K562 (cell line): ENCODE measurements at regions not wholly inside any gene's neighbourhood (a gene's known extent, or its start where the extent isn't known, plus 50 kb on each side); places are given as distances from the start of the nearest gene placed in this dataset.

Experiments used
- ATAC-seq: fragments of 200-7000 bp; cut with Tn5 transposase; 3 replicates; pipeline ENCODE4 v1.9.1; 2020; ENCODE audit warnings: moderate library complexity
- BruUV-seq: library from RNA; stranded (reverse); fragments of 400-500 nt; replicated peaks from 2 replicates; lab custom pipeline; 2021; lab: Mats Ljungman, UMichigan
- CTCF ChIA-PET: fragments of 300-600 bp; formaldehyde crosslinking; extraction: SDS; loops from one replicate; lab custom pipeline; 2021; ENCODE audit warnings: low intra/inter-chr PET ratio; lab: Yijun Ruan, JAX
- POLR2A ChIA-PET: fragments of 300-600, 350-650 bp; sonication (Branson Sonifier 250); formaldehyde crosslinking; extraction: SDS; loops from one replicate; lab custom pipeline; 2021; ENCODE audit warnings: antibody characterized with exemption, inconsistent platforms; lab: Yijun Ruan, JAX
- DNase-seq, 4 experiments: peaks; one replicate each; pipeline versions ENCODE4 v3.0.0 to v3.0.0-alpha.2; 2011 to 2018; ENCODE audit warnings: low spot score in 3 of 4, mixed read lengths in 3 of 4; ENCODE audit errors: extremely low read depth in 1 of 4
- FAIRE-seq: peaks from 2 replicates; lab custom pipeline; 2011; peaks lifted over from hg19 to GRCh38; lab: Jason Lieb, UNC
- H2AFZ ChIP-seq: 2 replicates; pipeline ENCODE4 v1.6.0; 2011; ENCODE audit warnings: low read depth, low read length, control low read depth, inconsistent platforms
- H3K27ac ChIP-seq: fragments of 200-600 bp; 3 replicates; pipeline ENCODE4 v1.8.0; 2011; ENCODE audit warnings: low read depth, mild to moderate bottlenecking, control low read depth, inconsistent platforms, low read length, moderate library complexity, mixed read lengths; ENCODE audit errors: extremely low read depth
- H3K27me3 ChIP-seq, 2 experiments: fragments of 300-600 bp in 1 of 2; 2 replicates in 1 of 2; 3 replicates in 1 of 2; pipeline versions ENCODE4 v1.6.0 to v1.8.0; 2011; ENCODE audit warnings: inconsistent platforms in 2 of 2, low read length in 2 of 2, mild to moderate bottlenecking in 1 of 2, mixed read lengths in 1 of 2, moderate library complexity in 1 of 2; ENCODE audit not compliant: control insufficient read depth in 2 of 2, insufficient read depth in 2 of 2
- H3K36me3 ChIP-seq: fragments of 300-600 bp; 3 replicates; pipeline ENCODE4 v1.8.0; 2011; ENCODE audit warnings: mild to moderate bottlenecking, low read length, inconsistent platforms; ENCODE audit not compliant: control insufficient read depth, insufficient read depth
- H3K4me1 ChIP-seq, 2 experiments: fragments of 200-600 bp in 1 of 2; replicated peaks in 1 of 2; 2 replicates in 1 of 2; 3 replicates in 1 of 2; pipeline versions ENCODE4 v1.5.1 to v1.8.0; 2011; ENCODE audit warnings: inconsistent platforms in 2 of 2, low read length in 2 of 2, mild to moderate bottlenecking in 1 of 2, mixed read lengths in 1 of 2, moderate library complexity in 1 of 2; ENCODE audit not compliant: control insufficient read depth in 2 of 2, insufficient read depth in 2 of 2
- H3K4me2 ChIP-seq: 2 replicates; pipeline ENCODE4 v1.6.1; 2011; ENCODE audit warnings: low read length, control low read depth, inconsistent platforms, mixed read lengths; ENCODE audit not compliant: insufficient read depth
- H3K4me3 ChIP-seq: fragments of 200-600 bp; sonication (generic), shearing (Covaris generic); 2 replicates; pipeline ENCODE4 v1.5.1; 2016; ENCODE audit warnings: control low read depth, inconsistent platforms
- H3K79me2 ChIP-seq: fragments of 200-600 bp; 3 replicates; pipeline ENCODE4 v1.8.0; 2011; ENCODE audit warnings: low read length, inconsistent platforms; ENCODE audit not compliant: control insufficient read depth, insufficient read depth
- H3K9ac ChIP-seq, 2 experiments: 2 replicates each; pipeline versions ENCODE4 v1.6.0 to v1.6.1; 2011; ENCODE audit warnings: low read depth in 2 of 2, low read length in 2 of 2, control low read depth in 1 of 2, inconsistent platforms in 1 of 2, mild to moderate bottlenecking in 1 of 2, mixed read lengths in 1 of 2; ENCODE audit not compliant: insufficient read depth in 1 of 2
- H3K9me1 ChIP-seq: one replicate; pipeline ENCODE4 v1.6.0; 2011; ENCODE audit warnings: inconsistent platforms, mild to moderate bottlenecking, low read length, moderate library complexity; ENCODE audit not compliant: control insufficient read depth, insufficient read depth
- H3K9me3 ChIP-seq: replicated peaks from 2 replicates; pipeline ENCODE4 v1.5.1; 2011; ENCODE audit warnings: low read depth, low read length, inconsistent platforms; ENCODE audit not compliant: control insufficient read depth, insufficient read depth
- H4K20me1 ChIP-seq: replicated peaks from 2 replicates; pipeline ENCODE4 v1.6.1; 2011; ENCODE audit warnings: low read length, inconsistent platforms, mixed read lengths; ENCODE audit not compliant: control insufficient read depth, insufficient read depth
- CHAMP1 ChIP-seq: fragments of 450-650 bp; IDR thresholded peaks from 2 replicates; pipeline ENCODE4 v1.6.1; 2016; ENCODE audit warnings: mild to moderate bottlenecking
- HBP1 ChIP-seq: fragments of 450-650 bp; formaldehyde crosslinking; IDR thresholded peaks from 2 replicates; pipeline ENCODE4 v1.4.0; 2022; ENCODE audit warnings: missing genetic modification characterization
- SPI1 ChIP-seq: IDR thresholded peaks from 2 replicates; pipeline ENCODE4 v1.6.1; 2011; ENCODE audit warnings: low read depth, low read length, control low read depth, borderline replicate concordance
- TAL1 ChIP-seq: fragments of 450-650 bp; IDR thresholded peaks from 2 replicates; pipeline ENCODE4 v1.6.1; 2016; ENCODE audit warnings: mild to moderate bottlenecking
- ZBTB11 ChIP-seq, 3 experiments: fragments of 200-800 bp in 1 of 3; fragments of 250-450 bp in 1 of 3; fragments of 450-650 bp in 1 of 3; sonication (Bioruptor Pico) in 1 of 3; sonication (Bioruptor generic) in 1 of 3; formaldehyde crosslinking in 1 of 3; IDR thresholded peaks; 2 replicates each; pipeline versions ENCODE4 v1.6.1 to v1.8.0; 2016 to 2022; ENCODE audit warnings: mild to moderate bottlenecking in 2 of 3, missing genetic modification characterization in 2 of 3, missing compliant biosample characterization in 1 of 3, moderate library complexity in 1 of 3
- WGBS: fragments of 100-300 bp; shearing (Covaris generic); methylation state at CpG from one replicate; pipeline ENCODE4 v1.1.6; 2016; ENCODE audit warnings: low coverage, mixed read lengths; ENCODE audit not compliant: insufficient coverage; ENCODE audit errors: missing lambda C conversion rate; 5-methylcytosine and 5-hydroxymethylcytosine counted together
- in situ Hi-C: fragments of 300-500 bp; cut with MboI; formaldehyde crosslinking; loops from 4 replicates; pipeline ENCODE4 v1.15.0; 2018; ENCODE audit warnings: inconsistent platforms, mixed read lengths
- intact Hi-C: fragments of 100-400 bp; cut with micrococcal nuclease; formaldehyde crosslinking; loops from 2 replicates; pipeline ENCODE4 v1.14.2; 2022

- POLR2A ChIA-PET, result no interaction called here
- no peak overlapping the region for H3K4me3 ChIP-seq
- TF ChIP-seq TAL1, result no peak
- peak in 1 of 3 experiments; percentile 44; a peak in 1 of 6 replicates for TF ChIP-seq ZBTB11 (CRISPR knock-in tag; IDR thresholded peaks at IDR 0.05)
- TF ChIP-seq CHAMP1, result no peak
- TF ChIP-seq SPI1, result no peak
- no peak for TF ChIP-seq HBP1 (CRISPR knock-in tag)
- in situ Hi-C loops (no loop called here), intact Hi-C loops (no loop called here)
- no peaks in the 10 kb centered on the region for H4K20me1 ChIP-seq
- no peaks in the 10 kb centered on the region for H3K9me1 ChIP-seq
- no peaks in the 10 kb centered on the region for H3K27me3 ChIP-seq
- H3K4me1 ChIP-seq, result no peaks in the 10 kb centered on the region
- H2AFZ ChIP-seq, result no peak overlapping the region
- BruUV-seq, result no TSS peak
- H3K4me2 ChIP-seq, result no peak overlapping the region
- no peak for DNase-seq
- H3K36me3 ChIP-seq, result no peaks in the 10 kb centered on the region
- no peak for ATAC-seq
- no peaks in the 10 kb centered on the region for H3K79me2 ChIP-seq
- H3K9me3 ChIP-seq, result no peaks in the 10 kb centered on the region; the same call in 1 of the 2 replicates
- H3K9ac ChIP-seq, result no peak overlapping the region
- CTCF ChIA-PET, result no interaction called here
- WGBS, result 1% methylated on average over 6 of the region's 6 CpGs
- no peak for FAIRE-seq
- H3K27ac ChIP-seq, result no peak overlapping the region
Observed at GRCh38 chr20:54306985-54307710, 99.3 kb downstream of the PFDN4 start.
